GM19328 (cell line): ENCODE measurements at regions not wholly inside any gene's neighbourhood (a gene's known extent, or its start where the extent isn't known, plus 50 kb on each side); places are given as distances from the start of the nearest gene placed in this dataset.
"Not testable (repeated sequence)": the region's sequence is repeated elsewhere in the genome, so short reads cannot be mapped to it uniquely, and the experiment has no call there.

Experiments
- ATAC-seq: cut with Tn5 transposase; IDR thresholded peaks from one replicate; pipeline ENCODE4 v1.9.1; 2021; ENCODE audit warnings: mild to moderate bottlenecking, moderate library complexity; ENCODE audit not compliant: unreplicated experiment

GRCh38 chrX:122269243-122269781, 914.8 kb upstream of the GRIA3 start:
- ATAC-seq: no peak

DNA sequence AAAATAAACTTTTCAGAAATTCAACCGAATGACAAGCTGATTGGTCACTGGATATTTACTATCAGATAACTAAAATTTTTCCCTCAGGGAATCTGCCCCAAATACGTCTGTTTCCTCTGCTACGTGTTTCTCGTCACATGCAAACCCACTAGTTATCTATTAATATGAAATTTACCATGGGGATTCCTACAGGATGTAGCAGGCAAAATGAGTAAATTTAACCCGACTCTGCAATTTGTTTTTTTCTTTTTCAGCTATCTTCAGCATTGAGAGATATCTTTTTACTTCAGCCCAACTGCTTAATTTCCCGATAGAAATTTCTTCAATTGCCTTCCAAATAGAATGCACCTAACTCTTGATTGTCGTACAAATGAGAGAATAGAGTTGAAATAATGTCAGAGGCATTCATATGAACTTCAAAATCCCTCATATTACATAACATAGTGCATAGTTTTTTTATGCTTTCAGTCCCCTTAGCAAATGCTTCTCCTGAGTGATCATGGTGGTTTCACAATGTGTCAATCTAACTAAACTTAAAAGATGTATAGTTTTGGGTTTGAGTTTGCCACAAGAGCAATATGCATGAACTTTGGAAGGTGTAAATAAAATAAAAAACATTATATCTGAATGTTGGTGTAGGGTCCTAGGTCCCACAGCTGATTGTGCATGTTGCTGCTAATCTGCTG, 913.1 kb upstream of the GRIA3 start:
- no peak for ATAC-seq

GRCh38 chrX:122272011-122272410, 912.1 kb upstream of the GRIA3 start:
- ATAC-seq: no peak

GRCh38 chrX:122279746-122280145, 904.3 kb upstream of the GRIA3 start:
- no peak for ATAC-seq

GRCh38 chrX:122299822-122300221, 884.3 kb upstream of the GRIA3 start:
- not testable (repeated sequence) for ATAC-seq

- ATAC-seq: no peak
Observed at GRCh38 chrX:122301491-122301890, 882.6 kb upstream of the GRIA3 start.

- ATAC-seq: no peak
Observed at GRCh38 chrX:122303761-122304160, 880.3 kb upstream of the GRIA3 start.

DNA sequence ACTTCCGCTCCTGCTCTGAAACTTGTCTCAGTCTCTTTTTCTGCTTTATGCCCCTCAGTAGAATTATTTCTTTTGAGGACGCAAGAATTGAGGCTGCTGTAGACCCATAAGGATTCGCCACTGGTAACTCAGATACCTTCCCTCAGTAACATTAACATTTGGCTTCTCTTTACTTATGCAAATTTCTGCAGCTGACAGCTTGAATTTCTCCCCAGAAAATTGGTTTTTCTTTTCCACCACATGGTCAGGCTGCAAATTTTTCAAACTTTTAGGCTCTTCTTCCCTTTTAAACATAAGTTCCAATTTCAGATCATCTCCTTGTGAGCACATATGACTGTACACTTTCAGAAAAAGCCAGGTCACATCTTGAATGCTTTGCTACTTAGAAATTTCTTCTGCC, 839.3 kb upstream of the GRIA3 start:
- no peak for ATAC-seq

- ATAC-seq: no peak
Observed at GRCh38 chrX:122363112-122363795, 820.8 kb upstream of the GRIA3 start.

- ATAC-seq: not testable (repeated sequence)
Observed at GRCh38 chrX:122375533-122375932, 808.5 kb upstream of the GRIA3 start.

GRCh38 chrX:122389005-122389404, 795.1 kb upstream of the GRIA3 start:
- ATAC-seq: no peak

GRCh38 chrX:122418758-122419157, 765.3 kb upstream of the GRIA3 start:
- ATAC-seq: no peak

GRCh38 chrX:122421434-122422121, 762.5 kb upstream of the GRIA3 start:
- no peak for ATAC-seq

- no peak for ATAC-seq
Observed at GRCh38 chrX:122422547-122422946, 761.5 kb upstream of the GRIA3 start.

DNA sequence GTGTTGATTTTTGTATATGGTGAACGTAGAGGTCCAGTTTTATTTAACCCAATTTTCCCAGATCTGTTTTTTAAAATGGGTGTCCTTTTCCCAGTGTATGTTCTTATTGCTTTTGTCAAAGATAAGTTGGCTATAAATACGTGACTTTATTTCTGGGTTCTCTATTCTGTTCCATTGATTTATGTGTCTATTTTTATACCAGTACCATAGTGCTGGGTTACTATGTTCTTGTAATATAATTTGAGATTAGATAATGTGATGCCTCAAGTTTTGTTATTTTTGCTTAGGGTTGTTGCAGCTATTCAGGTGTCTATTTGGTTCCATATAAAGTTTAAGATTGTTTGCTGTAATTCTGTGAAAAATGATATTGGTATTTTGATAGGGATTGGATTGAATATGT, 749.1 kb upstream of the GRIA3 start:
- ATAC-seq: no peak

- no peak for ATAC-seq
Observed at GRCh38 chrX:122439831-122440230, 744.2 kb upstream of the GRIA3 start.

DNA sequence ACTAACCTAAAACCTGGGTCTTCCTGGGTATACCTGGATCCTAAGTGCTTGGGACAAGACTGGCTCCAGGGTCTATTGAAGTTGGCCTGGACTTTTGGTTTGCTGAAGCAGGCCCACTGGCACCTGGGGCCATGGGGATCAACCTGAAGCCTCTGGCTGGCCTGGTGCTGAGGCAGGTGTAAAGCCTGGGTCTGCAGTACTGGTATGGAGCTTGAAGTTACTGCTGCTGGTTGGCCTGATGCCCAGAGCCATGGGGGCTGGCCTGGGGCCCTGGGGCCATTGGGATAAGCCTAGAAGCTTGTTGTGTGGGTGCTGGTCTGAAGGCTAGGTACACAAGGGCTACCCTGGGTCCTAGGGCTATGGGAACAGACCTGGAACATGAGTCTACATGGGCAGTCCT, 743.2 kb upstream of the GRIA3 start:
- ATAC-seq: no peak

DNA sequence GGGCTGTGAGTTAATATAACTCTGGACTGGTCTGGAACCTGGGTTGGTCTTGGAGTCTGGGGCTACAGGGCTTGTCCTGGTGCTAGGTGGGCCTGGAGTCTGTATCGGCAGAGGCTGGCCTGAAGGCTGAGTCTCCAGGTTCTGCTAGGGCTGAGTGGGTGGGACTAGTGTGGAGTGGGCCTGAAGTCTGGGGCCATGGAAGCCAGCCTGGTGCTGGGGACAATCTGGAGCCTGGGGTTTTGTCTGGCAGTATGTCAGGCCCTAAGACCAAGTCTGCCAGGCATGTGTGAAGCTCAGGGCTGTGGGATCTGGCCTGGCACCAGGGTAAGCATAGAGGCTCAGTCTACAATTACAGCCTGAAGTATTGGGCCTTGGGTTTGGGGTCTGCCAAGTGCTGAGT, 742.6 kb upstream of the GRIA3 start:
- no peak for ATAC-seq

- ATAC-seq: no peak
Observed at GRCh38 chrX:122445466-122445865, 738.6 kb upstream of the GRIA3 start.

GRCh38 chrX:122464341-122464740, 719.7 kb upstream of the GRIA3 start:
- ATAC-seq: no peak

DNA sequence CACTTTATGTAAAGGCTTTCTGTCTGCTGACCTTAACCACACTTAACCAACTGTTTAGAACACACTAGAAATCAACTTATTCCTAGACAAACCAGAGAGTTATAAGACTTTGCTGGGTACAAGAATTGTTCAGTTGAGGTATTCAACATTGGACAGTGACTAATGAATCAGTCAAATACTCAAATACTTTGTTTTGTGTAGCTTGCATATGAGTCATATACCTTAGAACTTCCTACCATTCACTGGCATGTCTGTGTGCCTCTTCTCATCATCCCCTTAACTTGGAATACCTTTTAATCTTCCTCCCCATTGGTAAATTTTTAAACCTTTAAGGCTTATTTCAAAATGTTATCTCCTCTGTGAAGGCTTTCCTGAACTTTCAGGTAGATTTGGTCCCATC, 708.8 kb upstream of the GRIA3 start:
- ATAC-seq: no peak

- no peak for ATAC-seq
Observed at GRCh38 chrX:122500556-122500955, 683.5 kb upstream of the GRIA3 start.
